NAMALWA (cell line): ENCODE measurements at regions not wholly inside any gene's neighbourhood (a gene's known extent, or its start where the extent isn't known, plus 50 kb on each side); places are given as distances from the start of the nearest gene placed in this dataset.

ENCODE experiments used
- DNase-seq: peaks from one replicate; pipeline ENCODE4 v3.0.0-alpha.2; 2015; ENCODE audit warnings: low spot score

- no peak for DNase-seq
These were observed 527.1 kb upstream of the ARRDC3 start for GRCh38 chr5:91910247-91910646.

- DNase-seq: no peak
These were observed 523.4 kb upstream of the ARRDC3 start for GRCh38 chr5:91906494-91906893.

- no peak for DNase-seq
These were observed 522.9 kb upstream of the ARRDC3 start for GRCh38 chr5:91906027-91906426.

GRCh38 chr5:91898898-91899297 lies 515.8 kb upstream of the ARRDC3 start:
- no peak for DNase-seq

GRCh38 chr5:91898019-91898418 lies 514.9 kb upstream of the ARRDC3 start:
- DNase-seq: no peak

- DNase-seq: no peak
These were observed 505.7 kb upstream of the ARRDC3 start for GRCh38 chr5:91888810-91889209.

- DNase-seq: no peak
These were observed 502.5 kb upstream of the ARRDC3 start for GRCh38 chr5:91885291-91886265.

- DNase-seq: no peak
These were observed 500.9 kb upstream of the ARRDC3 start for GRCh38 chr5:91884036-91884435.

GRCh38 chr5:91875196-91875779 lies 492.2 kb upstream of the ARRDC3 start:
- no peak for DNase-seq

- DNase-seq: peak; percentile 54
These were observed 484.7 kb upstream of the ARRDC3 start for GRCh38 chr5:91867799-91868198.

GRCh38 chr5:91865915-91866314 lies 482.8 kb upstream of the ARRDC3 start:
- peak; percentile 46 for DNase-seq

GRCh38 chr5:91864962-91865361 lies 481.8 kb upstream of the ARRDC3 start:
- peak; percentile 65 for DNase-seq

- DNase-seq: no peak
These were observed 468.6 kb upstream of the ARRDC3 start for GRCh38 chr5:91851670-91852069.

- no peak for DNase-seq
These were observed 466.9 kb upstream of the ARRDC3 start for GRCh38 chr5:91850031-91850430.

- DNase-seq: no peak
These were observed 466.0 kb upstream of the ARRDC3 start for GRCh38 chr5:91849069-91849468.

- DNase-seq: no peak
These were observed 465.3 kb upstream of the ARRDC3 start for GRCh38 chr5:91848453-91848852.

- no peak for DNase-seq
These were observed 458.3 kb upstream of the ARRDC3 start for GRCh38 chr5:91841423-91841822.

- DNase-seq: no peak
These were observed 457.3 kb upstream of the ARRDC3 start for GRCh38 chr5:91840412-91840811.

GRCh38 chr5:91839721-91840120 lies 456.6 kb upstream of the ARRDC3 start:
- no peak for DNase-seq

GRCh38 chr5:91839233-91839632 lies 456.1 kb upstream of the ARRDC3 start:
- no peak for DNase-seq

GRCh38 chr5:91830361-91830953 lies 447.3 kb upstream of the ARRDC3 start:
- DNase-seq: no peak

GRCh38 chr5:91825618-91826017 lies 442.5 kb upstream of the ARRDC3 start:
- no peak for DNase-seq

- no peak for DNase-seq
These were observed 441.3 kb upstream of the ARRDC3 start for GRCh38 chr5:91824406-91824805.
